Lower leg skin (tissue), 4 donors: ENCODE measurements at regions not wholly inside any gene's neighbourhood (a gene's known extent, or its start where the extent isn't known, plus 50 kb on each side); places are given as distances from the start of the nearest gene placed in this dataset.
"Not testable (repeated sequence)": the region's sequence is repeated elsewhere in the genome, so short reads cannot be mapped to it uniquely, and the experiment has no call there.

Experiments
- DNase-seq, 2 donors: peaks; one replicate each; pipeline ENCODE4 v3.0.0-alpha.2; 2019; ENCODE audit warnings: low spot score in 2 of 2
- H3K4me3 ChIP-seq: fragments of 200-600 bp; sonication (generic); 2 replicates; pipeline ENCODE4 v1.5.1; 2017; ENCODE audit warnings: mild to moderate bottlenecking, low read depth; ENCODE audit not compliant: poor library complexity, severe bottlenecking
- CTCF ChIP-seq, 3 donors: fragments of 450-650 bp; IDR thresholded peaks; one replicate each; pipeline ENCODE4 v1.5.1; 2016; ENCODE audit warnings: antibody characterized with exemption in 3 of 3, mild to moderate bottlenecking in 3 of 3, moderate library complexity in 2 of 3
- POLR2A ChIP-seq, 2 donors: fragments of 450-650 bp; IDR thresholded peaks; one replicate each; pipeline ENCODE4 v1.6.1; 2016 to 2017; ENCODE audit warnings: antibody characterized with exemption in 2 of 2, mild to moderate bottlenecking in 1 of 2, moderate library complexity in 1 of 2
- WGBS, 2 donors: methylation state at CpG; one replicate each; pipeline ENCODE4 v1.1.5; 2018; 5-methylcytosine and 5-hydroxymethylcytosine counted together
- intact Hi-C: fragments of 100-400 bp; cut with DNase I; formaldehyde crosslinking; loops from one replicate; pipeline ENCODE4 v1.15.0; 2023; ENCODE audit warnings: low total_unique reads

- H3K4me3 ChIP-seq, result no peak overlapping the region
- no peak for DNase-seq
- TF ChIP-seq POLR2A (IDR thresholded peaks at IDR 0.05) (no peak), CTCF (IDR thresholded peaks at IDR 0.05) (no peak)
- 70 to 74% methylated on average over 2 of the region's 2 CpGs for WGBS, 2 donors
- intact Hi-C loops, result no loop called here
These were observed 1233.2 kb downstream of the OLFM4 start for GRCh38 chr13:54261856-54262255.

GRCh38 chr13:54263868-54264267, 1235.3 kb downstream of the OLFM4 start:
- TF ChIP-seq CTCF (IDR thresholded peaks at IDR 0.05), result no peak
- no peak for TF ChIP-seq POLR2A (IDR thresholded peaks at IDR 0.05)
- H3K4me3 ChIP-seq, result no peak overlapping the region
- intact Hi-C loops, result no loop called here
- no peak for DNase-seq

GRCh38 chr13:54267253-54267668, 1238.6 kb downstream of the OLFM4 start:
- intact Hi-C loops, H3K4me3 ChIP-seq, DNase-seq: not testable (repeated sequence)
- 67 to 70% methylated on average over 6 of the region's 6 CpGs for WGBS, 2 donors

- DNase-seq, intact Hi-C loops, H3K4me3 ChIP-seq: not testable (repeated sequence)
- 83 to 87% methylated on average over 11 of the region's 11 CpGs for WGBS, 2 donors
These were observed 1239.5 kb downstream of the OLFM4 start for GRCh38 chr13:54268013-54268695.

- no peak for TF ChIP-seq POLR2A (IDR thresholded peaks at IDR 0.05)
- no peak for TF ChIP-seq CTCF (IDR thresholded peaks at IDR 0.05)
- 88 to 95% methylated on average over 10 of the region's 10 CpGs for WGBS, 2 donors
- no peak overlapping the region for H3K4me3 ChIP-seq
- intact Hi-C loops, result no loop called here
- DNase-seq, result no peak
These were observed 1258.6 kb downstream of the OLFM4 start for GRCh38 chr13:54287062-54287764.

GRCh38 chr13:54301085-54301484, 1272.5 kb downstream of the OLFM4 start:
- intact Hi-C loops, result no loop called here
- TF ChIP-seq POLR2A (IDR thresholded peaks at IDR 0.05) (no peak), CTCF (IDR thresholded peaks at IDR 0.05) (no peak)
- no peak for DNase-seq
- 81 to 86% methylated on average over 2 of the region's 2 CpGs for WGBS, 2 donors
- no peak overlapping the region for H3K4me3 ChIP-seq

GRCh38 chr13:54305377-54305776, 1276.8 kb downstream of the OLFM4 start:
- WGBS, 2 donors, result 78 to 92% methylated on average over 1 of the region's 1 CpG
- TF ChIP-seq CTCF (IDR thresholded peaks at IDR 0.05) (no peak), POLR2A (IDR thresholded peaks at IDR 0.05) (no peak)

More at GRCh38 chr13:54305377-54305776, 1276.8 kb downstream of the OLFM4 start:
- intact Hi-C loops, result no loop called here
- H3K4me3 ChIP-seq, result no peak overlapping the region
- no peak for DNase-seq
